GM21737 (cell line): ENCODE measurements at regions not wholly inside any gene's neighbourhood (a gene's known extent, or its start where the extent isn't known, plus 50 kb on each side); places are given as distances from the start of the nearest gene placed in this dataset.

Experiments
- ATAC-seq: cut with Tn5 transposase; IDR thresholded peaks from one replicate; pipeline ENCODE4 v1.9.1; 2021; ENCODE audit warnings: mild to moderate bottlenecking, moderate library complexity; ENCODE audit not compliant: unreplicated experiment

- no peak for ATAC-seq
These were observed 170.3 kb upstream of the BMP4 start for GRCh38 chr14:54126947-54127346.

GRCh38 chr14:54127526-54127925, 170.9 kb upstream of the BMP4 start:
- ATAC-seq, result no peak

- ATAC-seq, result no peak
These were observed 173.4 kb upstream of the BMP4 start for GRCh38 chr14:54129850-54130640.

GRCh38 chr14:54132496-54132895, 175.9 kb upstream of the BMP4 start:
- no peak for ATAC-seq

- no peak for ATAC-seq
These were observed 177.3 kb upstream of the BMP4 start for GRCh38 chr14:54133896-54134295.

- no peak for ATAC-seq
These were observed 179.2 kb upstream of the BMP4 start for GRCh38 chr14:54135804-54136280.

- ATAC-seq, result no peak
These were observed 180.4 kb upstream of the BMP4 start for GRCh38 chr14:54136894-54137613.

GRCh38 chr14:54137614-54137961, 181.0 kb upstream of the BMP4 start:
- ATAC-seq, result no peak

- no peak for ATAC-seq
These were observed 181.4 kb upstream of the BMP4 start for GRCh38 chr14:54138024-54138353.

- no peak for ATAC-seq
These were observed 181.9 kb upstream of the BMP4 start for GRCh38 chr14:54138354-54139038.

GRCh38 chr14:54140551-54140950, 183.9 kb upstream of the BMP4 start:
- no peak for ATAC-seq

GRCh38 chr14:54146601-54147000, 190.0 kb upstream of the BMP4 start:
- no peak for ATAC-seq

GRCh38 chr14:54147282-54147681, 190.7 kb upstream of the BMP4 start:
- no peak for ATAC-seq

GRCh38 chr14:54147758-54148157, 191.1 kb upstream of the BMP4 start:
- no peak for ATAC-seq

- ATAC-seq, result no peak
These were observed 191.6 kb upstream of the BMP4 start for GRCh38 chr14:54148251-54148650.

- no peak for ATAC-seq
These were observed 195.7 kb upstream of the BMP4 start for GRCh38 chr14:54152351-54152750.

- ATAC-seq, result no peak
These were observed 209.7 kb upstream of the BMP4 start for GRCh38 chr14:54166049-54166950.

- no peak for ATAC-seq
These were observed 211.9 kb upstream of the BMP4 start for GRCh38 chr14:54168489-54168888.

- no peak for ATAC-seq
These were observed 212.8 kb upstream of the BMP4 start for GRCh38 chr14:54169254-54169924.

GRCh38 chr14:54170301-54170700, 213.7 kb upstream of the BMP4 start:
- ATAC-seq, result no peak
